ENCODE measurements at regions not wholly inside any gene's neighbourhood (a gene's known extent, or its start where the extent isn't known, plus 50 kb on each side); places are given as distances from the start of the nearest gene placed in this dataset.
"Not testable (repeated sequence)": the region's sequence is repeated elsewhere in the genome, so short reads cannot be mapped to it uniquely, and the experiment has no call there.

GRCh38 chr4:17241835-17242234, 270.1 kb downstream of the QDPR start:
- Histone ChIP-seq H3K4me1 (no peaks in the 10 kb centered on the region), H3K27me3 (no peaks in the 10 kb centered on the region), H3K27ac (no peak overlapping the region), H3K36me3 (no peaks in the 10 kb centered on the region), H3K4me3 (no peak overlapping the region), H3K9me3 (no peaks in the 10 kb centered on the region)
- DNase-seq: no peak
- TF ChIP-seq CTCF (IDR thresholded peaks at IDR 0.05): no peak
- TF ChIP-seq POLR2A (IDR thresholded peaks at IDR 0.05): no peak

- no peak overlapping the region for H3K4me3 ChIP-seq
- no peak for DNase-seq
- no peaks in the 10 kb centered on the region for H3K36me3 ChIP-seq
- H3K27ac ChIP-seq: no peak overlapping the region
- no peaks in the 10 kb centered on the region for H3K9me3 ChIP-seq
- H3K4me1 ChIP-seq: no peaks in the 10 kb centered on the region
- H3K27me3 ChIP-seq: no peaks in the 10 kb centered on the region
- TF ChIP-seq CTCF (IDR thresholded peaks at IDR 0.05) (no peak), POLR2A (IDR thresholded peaks at IDR 0.05) (no peak)
Measured at GRCh38 chr4:17238633-17239032, 273.3 kb downstream of the QDPR start.

GRCh38 chr4:17236686-17237085, 275.2 kb downstream of the QDPR start:
- no peaks in the 10 kb centered on the region for H3K36me3 ChIP-seq
- no peak overlapping the region for H3K27ac ChIP-seq

GRCh38 chr4:17234678-17235077, 277.2 kb downstream of the QDPR start:
- Histone ChIP-seq H3K36me3 (no peaks in the 10 kb centered on the region), H3K27me3 (no peaks in the 10 kb centered on the region), H3K4me3 (no peak overlapping the region), H3K9me3 (no peaks in the 10 kb centered on the region), H3K4me1 (no peaks in the 10 kb centered on the region), H3K27ac (no peak overlapping the region)
- TF ChIP-seq POLR2A (IDR thresholded peaks at IDR 0.05): no peak
- no peak for TF ChIP-seq CTCF (IDR thresholded peaks at IDR 0.05)
- DNase-seq: no peak

More at GRCh38 chr4:17236686-17237085, 275.2 kb downstream of the QDPR start:
- Histone ChIP-seq H3K4me3 (no peak overlapping the region), H3K9me3 (no peaks in the 10 kb centered on the region), H3K27me3 (no peaks in the 10 kb centered on the region), H3K4me1 (no peaks in the 10 kb centered on the region)
- DNase-seq: no peak
- TF ChIP-seq CTCF (IDR thresholded peaks at IDR 0.05) (no peak), POLR2A (IDR thresholded peaks at IDR 0.05) (no peak)

GRCh38 chr4:17232566-17233253, 279.2 kb downstream of the QDPR start:
- H3K4me3 ChIP-seq: no peak overlapping the region
- TF ChIP-seq CTCF (IDR thresholded peaks at IDR 0.05) (no peak), POLR2A (IDR thresholded peaks at IDR 0.05) (no peak)
- no peaks in the 10 kb centered on the region for H3K27me3 ChIP-seq
- H3K27ac ChIP-seq: no peak overlapping the region
- no peaks in the 10 kb centered on the region for H3K36me3 ChIP-seq
- DNase-seq: no peak
- no peaks in the 10 kb centered on the region for H3K9me3 ChIP-seq
- H3K4me1 ChIP-seq: no peaks in the 10 kb centered on the region

- H3K4me3 ChIP-seq, H3K27me3 ChIP-seq, H3K9me3 ChIP-seq, H3K36me3 ChIP-seq, H3K27ac ChIP-seq, H3K4me1 ChIP-seq, DNase-seq: not testable (repeated sequence)
Measured at GRCh38 chr4:17231880-17232475, 279.9 kb downstream of the QDPR start.
